ENCODE measurements at regions not wholly inside any gene's neighbourhood (a gene's known extent, or its start where the extent isn't known, plus 50 kb on each side); places are given as distances from the start of the nearest gene placed in this dataset.

GRCh38 chr18:65049586-65049985, 701.2 kb upstream of the CDH7 start:
- no peak for DNase-seq (ENCODE audit: low spot score)
- H3K4me3 Mint-ChIP-seq: no peak overlapping the region
- no peaks in the 10 kb centered on the region; the same call in 1 of the 2 replicates for H3K9me3 Mint-ChIP-seq
- H3K4me1 Mint-ChIP-seq: no peaks in the 10 kb centered on the region
- no peaks in the 10 kb centered on the region for H3K36me3 Mint-ChIP-seq
- CTCF ChIA-PET: no interaction called here
- H3K27me3 Mint-ChIP-seq (ENCODE audit: low read depth): no peaks in the 10 kb centered on the region
- no peak for ATAC-seq
- no peak overlapping the region for H3K27ac Mint-ChIP-seq
- no peak for TF ChIP-seq ELF4 (CRISPR knock-in tag; IDR thresholded peaks at IDR 0.05; ENCODE audit: low read depth)
- TF ChIP-seq TP53 (CRISPR knock-in tag; IDR thresholded peaks at IDR 0.05): no peak
- TF ChIP-seq, protein P1, sequence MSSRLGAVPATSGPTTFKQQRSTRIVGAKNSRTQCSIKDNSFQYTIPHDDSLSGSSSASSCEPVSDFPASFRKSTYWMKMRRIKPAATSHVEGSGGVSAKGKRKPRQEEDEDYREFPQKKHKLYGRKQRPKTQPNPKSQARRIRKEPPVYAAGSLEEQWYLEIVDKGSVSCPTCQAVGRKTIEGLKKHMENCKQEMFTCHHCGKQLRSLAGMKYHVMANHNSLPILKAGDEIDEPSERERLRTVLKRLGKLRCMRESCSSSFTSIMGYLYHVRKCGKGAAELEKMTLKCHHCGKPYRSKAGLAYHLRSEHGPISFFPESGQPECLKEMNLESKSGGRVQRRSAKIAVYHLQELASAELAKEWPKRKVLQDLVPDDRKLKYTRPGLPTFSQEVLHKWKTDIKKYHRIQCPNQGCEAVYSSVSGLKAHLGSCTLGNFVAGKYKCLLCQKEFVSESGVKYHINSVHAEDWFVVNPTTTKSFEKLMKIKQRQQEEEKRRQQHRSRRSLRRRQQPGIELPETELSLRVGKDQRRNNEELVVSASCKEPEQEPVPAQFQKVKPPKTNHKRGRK (CRISPR knock-in tag; IDR thresholded peaks at IDR 0.05; ENCODE audit: borderline replicate concordance): no peak
- TF ChIP-seq MLX (CRISPR knock-in tag; IDR thresholded peaks at IDR 0.05): no peak
- TF ChIP-seq JUN (CRISPR knock-in tag; IDR thresholded peaks at IDR 0.05): no peak
- no peak for TF ChIP-seq SMAD4 (CRISPR knock-in tag; IDR thresholded peaks at IDR 0.05)
- no peak for TF ChIP-seq ZNF671 (CRISPR knock-in tag; IDR thresholded peaks at IDR 0.05)
- TF ChIP-seq CBFB (CRISPR knock-in tag; IDR thresholded peaks at IDR 0.05; ENCODE audit: low read depth): no peak
- TF ChIP-seq ZNF416 (CRISPR knock-in tag; IDR thresholded peaks at IDR 0.05): no peak
- no peak for TF ChIP-seq SMAD3 (CRISPR knock-in tag; IDR thresholded peaks at IDR 0.05; ENCODE audit: borderline replicate concordance)
- TF ChIP-seq IRF2 (CRISPR knock-in tag; IDR thresholded peaks at IDR 0.05; ENCODE audit: borderline replicate concordance, low read depth): no peak
- TF ChIP-seq CREM (CRISPR knock-in tag; IDR thresholded peaks at IDR 0.05): no peak
- TF ChIP-seq, protein P2, sequence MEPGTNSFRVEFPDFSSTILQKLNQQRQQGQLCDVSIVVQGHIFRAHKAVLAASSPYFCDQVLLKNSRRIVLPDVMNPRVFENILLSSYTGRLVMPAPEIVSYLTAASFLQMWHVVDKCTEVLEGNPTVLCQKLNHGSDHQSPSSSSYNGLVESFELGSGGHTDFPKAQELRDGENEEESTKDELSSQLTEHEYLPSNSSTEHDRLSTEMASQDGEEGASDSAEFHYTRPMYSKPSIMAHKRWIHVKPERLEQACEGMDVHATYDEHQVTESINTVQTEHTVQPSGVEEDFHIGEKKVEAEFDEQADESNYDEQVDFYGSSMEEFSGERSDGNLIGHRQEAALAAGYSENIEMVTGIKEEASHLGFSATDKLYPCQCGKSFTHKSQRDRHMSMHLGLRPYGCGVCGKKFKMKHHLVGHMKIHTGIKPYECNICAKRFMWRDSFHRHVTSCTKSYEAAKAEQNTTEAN (CRISPR knock-in tag; IDR thresholded peaks at IDR 0.05): no peak
- POLR2A ChIA-PET: no interaction called here

DNA sequence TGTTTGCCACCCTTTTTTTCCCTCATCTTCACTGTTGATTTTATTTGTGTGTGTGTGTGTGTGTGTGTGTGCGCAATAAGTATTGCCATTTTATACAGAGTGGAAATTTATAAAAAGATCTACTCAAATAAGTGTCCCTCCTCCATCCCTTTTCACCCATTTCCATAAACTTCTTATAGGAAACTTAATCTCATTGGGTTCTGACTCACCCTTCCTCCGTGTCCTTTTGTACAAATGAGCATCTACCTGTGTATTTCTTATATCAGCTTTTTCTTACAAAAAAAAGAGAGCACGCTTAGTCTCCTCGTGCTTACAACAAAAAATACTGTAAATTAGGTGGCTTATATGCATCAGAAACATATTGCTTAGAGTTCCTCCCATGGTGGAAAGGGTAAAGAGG, 711.2 kb upstream of the CDH7 start:
- no peak overlapping the region for H3K27ac Mint-ChIP-seq
- H3K9me3 Mint-ChIP-seq: no peaks in the 10 kb centered on the region
- ATAC-seq: no peak
- no peak overlapping the region for H3K4me3 Mint-ChIP-seq
- no peaks in the 10 kb centered on the region for H3K4me1 Mint-ChIP-seq
- CTCF ChIA-PET: interaction anchor here (0.6 kb wide), 1 partner anchor 686 kb away, joined by 3 read pairs; no protein-coding TSS in a partner anchor
- no peaks in the 10 kb centered on the region for H3K27me3 Mint-ChIP-seq (ENCODE audit: low read depth)
- no peak for DNase-seq (ENCODE audit: low spot score)
- POLR2A ChIA-PET: no interaction called here
- no peaks in the 10 kb centered on the region for H3K36me3 Mint-ChIP-seq
- no peak for TF ChIP-seq USF2 (CRISPR knock-in tag; IDR thresholded peaks at IDR 0.05)
- no peak for TF ChIP-seq MXD4 (CRISPR knock-in tag; IDR thresholded peaks at IDR 0.05; ENCODE audit: borderline replicate concordance)
- no peak for TF ChIP-seq NR1H2 (CRISPR knock-in tag; IDR thresholded peaks at IDR 0.05)
- TF ChIP-seq, protein P3, sequence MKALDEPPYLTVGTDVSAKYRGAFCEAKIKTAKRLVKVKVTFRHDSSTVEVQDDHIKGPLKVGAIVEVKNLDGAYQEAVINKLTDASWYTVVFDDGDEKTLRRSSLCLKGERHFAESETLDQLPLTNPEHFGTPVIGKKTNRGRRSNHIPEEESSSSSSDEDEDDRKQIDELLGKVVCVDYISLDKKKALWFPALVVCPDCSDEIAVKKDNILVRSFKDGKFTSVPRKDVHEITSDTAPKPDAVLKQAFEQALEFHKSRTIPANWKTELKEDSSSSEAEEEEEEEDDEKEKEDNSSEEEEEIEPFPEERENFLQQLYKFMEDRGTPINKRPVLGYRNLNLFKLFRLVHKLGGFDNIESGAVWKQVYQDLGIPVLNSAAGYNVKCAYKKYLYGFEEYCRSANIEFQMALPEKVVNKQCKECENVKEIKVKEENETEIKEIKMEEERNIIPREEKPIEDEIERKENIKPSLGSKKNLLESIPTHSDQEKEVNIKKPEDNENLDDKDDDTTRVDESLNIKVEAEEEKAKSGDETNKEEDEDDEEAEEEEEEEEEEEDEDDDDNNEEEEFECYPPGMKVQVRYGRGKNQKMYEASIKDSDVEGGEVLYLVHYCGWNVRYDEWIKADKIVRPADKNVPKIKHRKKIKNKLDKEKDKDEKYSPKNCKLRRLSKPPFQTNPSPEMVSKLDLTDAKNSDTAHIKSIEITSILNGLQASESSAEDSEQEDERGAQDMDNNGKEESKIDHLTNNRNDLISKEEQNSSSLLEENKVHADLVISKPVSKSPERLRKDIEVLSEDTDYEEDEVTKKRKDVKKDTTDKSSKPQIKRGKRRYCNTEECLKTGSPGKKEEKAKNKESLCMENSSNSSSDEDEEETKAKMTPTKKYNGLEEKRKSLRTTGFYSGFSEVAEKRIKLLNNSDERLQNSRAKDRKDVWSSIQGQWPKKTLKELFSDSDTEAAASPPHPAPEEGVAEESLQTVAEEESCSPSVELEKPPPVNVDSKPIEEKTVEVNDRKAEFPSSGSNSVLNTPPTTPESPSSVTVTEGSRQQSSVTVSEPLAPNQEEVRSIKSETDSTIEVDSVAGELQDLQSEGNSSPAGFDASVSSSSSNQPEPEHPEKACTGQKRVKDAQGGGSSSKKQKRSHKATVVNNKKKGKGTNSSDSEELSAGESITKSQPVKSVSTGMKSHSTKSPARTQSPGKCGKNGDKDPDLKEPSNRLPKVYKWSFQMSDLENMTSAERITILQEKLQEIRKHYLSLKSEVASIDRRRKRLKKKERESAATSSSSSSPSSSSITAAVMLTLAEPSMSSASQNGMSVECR (CRISPR knock-in tag; IDR thresholded peaks at IDR 0.05; ENCODE audit: borderline replicate concordance): no peak
- TF ChIP-seq JAZF1 (CRISPR knock-in tag; IDR thresholded peaks at IDR 0.05): no peak
- no peak for TF ChIP-seq ZNF138 (CRISPR knock-in tag; conservative IDR thresholded peaks at IDR 0.05)
- TF ChIP-seq SP1 (CRISPR knock-in tag; conservative IDR thresholded peaks at IDR 0.05): no peak
- TF ChIP-seq GTF2I (CRISPR knock-in tag; conservative IDR thresholded peaks at IDR 0.05): no peak
- TF ChIP-seq SMAD4 (CRISPR knock-in tag; IDR thresholded peaks at IDR 0.05): no peak
- no peak for TF ChIP-seq EMX1 (CRISPR knock-in tag; IDR thresholded peaks at IDR 0.05)
- no peak for TF ChIP-seq FOXK1 (CRISPR knock-in tag; IDR thresholded peaks at IDR 0.05)
- no peak for TF ChIP-seq E2F4 (CRISPR knock-in tag; IDR thresholded peaks at IDR 0.05; ENCODE audit: borderline replicate concordance, low read depth)
- no peak for TF ChIP-seq ETV6 (CRISPR knock-in tag; IDR thresholded peaks at IDR 0.05)
- no peak for TF ChIP-seq FOXP4 (CRISPR knock-in tag; IDR thresholded peaks at IDR 0.05)
